Stimulated activated memory B cell treated with anti-CD40 and anti-IgM and Interleukin-4, amounts not matched to agents 10 μg/mL and 1 μg/mL and 100 μg/mL, for 72 hours (primary cell): ENCODE measurements at regions not wholly inside any gene's neighbourhood (a gene's known extent, or its start where the extent isn't known, plus 50 kb on each side); places are given as distances from the start of the nearest gene placed in this dataset.
A peak's percentile ranks its signal among the peaks of the same experiment; 100 is the strongest.

Experiments
- ATAC-seq: fragments of 150-1000 bp; cut with Tn5 transposase; 2 replicates; pipeline ENCODE4 v1.10.0; 2021
- H3K27ac Mint-ChIP-seq: one replicate; pipeline ENCODE4 v1.8.0; 2022; ENCODE audit warnings: mild to moderate bottlenecking, mixed read lengths
- H3K27me3 Mint-ChIP-seq: one replicate; pipeline ENCODE4 v1.8.0; 2022; ENCODE audit warnings: mixed read lengths
- H3K36me3 Mint-ChIP-seq: one replicate; pipeline ENCODE4 v1.8.0; 2022; ENCODE audit warnings: mixed read lengths
- H3K4me1 Mint-ChIP-seq: one replicate; pipeline ENCODE4 v1.8.0; 2022; ENCODE audit warnings: mixed read lengths
- H3K4me3 Mint-ChIP-seq: one replicate; pipeline ENCODE4 v1.8.0; 2022; ENCODE audit warnings: mild to moderate bottlenecking, moderate library complexity, mixed read lengths
- H3K9me3 Mint-ChIP-seq: one replicate; pipeline ENCODE4 v1.8.0; 2022; ENCODE audit warnings: mixed read lengths

- ATAC-seq, result no peak
- no peaks in the 10 kb centered on the region for H3K4me1 Mint-ChIP-seq
- H3K27ac Mint-ChIP-seq, result no peak overlapping the region
These were observed 252.5 kb downstream of the SLC6A15 start for GRCh38 chr12:84660139-84660538.

DNA sequence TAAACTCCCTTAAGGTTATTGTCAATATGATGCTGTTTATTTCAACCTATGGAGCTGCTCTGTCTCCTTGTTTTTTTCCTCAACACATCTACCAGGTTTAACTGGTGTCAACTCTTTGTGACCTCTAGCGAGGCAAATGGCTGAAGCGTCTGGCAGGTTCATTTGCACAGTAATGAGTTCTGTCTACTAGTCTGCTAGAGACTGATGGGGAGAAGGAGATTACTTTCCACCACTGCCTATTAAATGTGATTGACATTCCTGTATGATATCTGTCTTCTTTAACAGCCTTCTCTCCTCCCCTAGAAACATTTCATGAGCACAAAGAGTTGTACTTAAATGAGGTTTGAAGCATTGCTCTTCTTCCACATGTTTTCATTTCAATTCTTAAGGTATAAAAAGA, 253.7 kb downstream of the SLC6A15 start:
- no peak for ATAC-seq
- H3K9me3 Mint-ChIP-seq, result peaks cover 3% of the 10 kb centered on the region
- H3K27me3 Mint-ChIP-seq, result no peaks in the 10 kb centered on the region
- H3K4me3 Mint-ChIP-seq, result no peak overlapping the region
- H3K4me1 Mint-ChIP-seq, result no peaks in the 10 kb centered on the region
- H3K27ac Mint-ChIP-seq, result no peak overlapping the region
- no peaks in the 10 kb centered on the region for H3K36me3 Mint-ChIP-seq

More at GRCh38 chr12:84660139-84660538, 252.5 kb downstream of the SLC6A15 start:
- Mint-ChIP-seq H3K27me3 (no peaks in the 10 kb centered on the region), H3K4me3 (no peak overlapping the region), H3K9me3 (peaks cover 3% of the 10 kb centered on the region), H3K36me3 (no peaks in the 10 kb centered on the region)

GRCh38 chr12:84656705-84657104, 255.9 kb downstream of the SLC6A15 start:
- ATAC-seq, result no peak
- Mint-ChIP-seq H3K27ac (no peak overlapping the region), H3K9me3 (peaks cover 3% of the 10 kb centered on the region), H3K36me3 (no peaks in the 10 kb centered on the region), H3K4me3 (no peak overlapping the region), H3K4me1 (no peaks in the 10 kb centered on the region), H3K27me3 (no peaks in the 10 kb centered on the region)

DNA sequence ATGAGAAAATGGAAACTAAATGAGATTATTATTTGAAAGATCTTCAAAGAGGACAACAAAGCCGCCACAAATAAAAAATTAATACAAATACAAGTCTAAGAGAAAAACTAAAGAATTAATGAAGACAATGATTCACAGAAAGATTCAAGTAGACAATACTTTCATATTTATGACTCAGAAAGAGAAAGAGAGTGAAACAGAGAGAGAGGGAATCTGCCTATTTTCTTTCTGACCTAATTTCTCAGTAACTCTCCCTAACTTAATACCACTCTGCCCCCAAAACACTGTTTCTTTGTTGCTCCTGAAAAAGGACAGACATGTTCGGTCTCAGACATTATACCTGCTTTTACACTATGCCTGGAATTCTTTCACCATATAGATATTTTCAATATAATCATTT, 259.1 kb downstream of the SLC6A15 start:
- Mint-ChIP-seq H3K36me3 (no peaks in the 10 kb centered on the region), H3K27ac (no peak overlapping the region), H3K9me3 (no peaks in the 10 kb centered on the region), H3K4me3 (no peak overlapping the region), H3K4me1 (no peaks in the 10 kb centered on the region), H3K27me3 (no peaks in the 10 kb centered on the region)
- ATAC-seq, result no peak

DNA sequence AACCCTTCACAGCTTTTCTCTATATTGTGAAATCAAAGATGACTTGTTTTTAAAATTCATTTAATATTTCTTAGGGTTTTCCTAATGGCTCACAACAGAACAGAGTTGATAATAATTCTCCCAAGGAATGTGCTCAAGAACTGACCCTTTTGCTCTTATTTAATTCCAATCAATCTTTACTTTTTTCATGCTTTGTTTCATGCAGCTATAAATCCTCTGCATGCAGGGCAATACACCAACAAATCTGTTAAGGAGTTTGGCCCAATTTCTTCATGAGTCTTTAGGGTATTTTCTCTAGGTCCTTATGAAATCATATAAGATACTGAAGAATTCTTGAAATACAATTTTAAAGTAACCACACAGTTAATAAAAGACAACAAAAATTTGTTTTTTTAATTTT, 264.2 kb downstream of the SLC6A15 start:
- H3K36me3 Mint-ChIP-seq, result no peaks in the 10 kb centered on the region
- H3K27ac Mint-ChIP-seq, result no peak overlapping the region
- no peak overlapping the region for H3K4me3 Mint-ChIP-seq
- ATAC-seq, result no peak
- H3K9me3 Mint-ChIP-seq, result no peaks in the 10 kb centered on the region
- H3K4me1 Mint-ChIP-seq, result no peaks in the 10 kb centered on the region
- H3K27me3 Mint-ChIP-seq, result no peaks in the 10 kb centered on the region

DNA sequence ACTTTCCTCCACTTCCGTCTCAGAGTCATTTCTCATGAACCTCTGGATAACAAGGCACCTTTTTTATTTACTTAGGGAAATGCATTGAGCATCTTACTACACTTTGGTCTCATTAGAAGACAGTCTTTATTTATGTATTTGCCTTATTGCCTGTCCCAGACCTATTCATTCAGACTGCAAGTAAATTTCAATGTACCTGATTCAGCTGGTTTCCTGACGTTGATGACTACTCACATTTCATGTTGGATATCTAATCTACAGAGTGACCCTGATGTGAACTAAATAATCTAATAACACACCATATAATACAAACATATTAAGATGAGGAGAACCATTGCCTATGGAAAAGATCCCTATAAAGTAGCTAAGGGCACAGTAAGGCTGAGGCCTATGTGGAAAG, 267.7 kb downstream of the SLC6A15 start:
- Mint-ChIP-seq H3K4me1 (no peaks in the 10 kb centered on the region), H3K9me3 (no peaks in the 10 kb centered on the region), H3K36me3 (no peaks in the 10 kb centered on the region), H3K4me3 (no peak overlapping the region), H3K27me3 (no peaks in the 10 kb centered on the region), H3K27ac (no peak overlapping the region)
- ATAC-seq, result no peak

- H3K27ac Mint-ChIP-seq, result no peak overlapping the region
- no peaks in the 10 kb centered on the region for H3K27me3 Mint-ChIP-seq
- ATAC-seq, result no peak
- H3K36me3 Mint-ChIP-seq, result no peaks in the 10 kb centered on the region
- H3K4me1 Mint-ChIP-seq, result no peaks in the 10 kb centered on the region
- no peaks in the 10 kb centered on the region for H3K9me3 Mint-ChIP-seq
- no peak overlapping the region for H3K4me3 Mint-ChIP-seq
These were observed 268.6 kb downstream of the SLC6A15 start for GRCh38 chr12:84643993-84644392.

GRCh38 chr12:84641940-84642545, 270.6 kb downstream of the SLC6A15 start:
- H3K4me1 Mint-ChIP-seq, result no peaks in the 10 kb centered on the region
- no peaks in the 10 kb centered on the region for H3K9me3 Mint-ChIP-seq
- H3K36me3 Mint-ChIP-seq, result no peaks in the 10 kb centered on the region
- H3K27ac Mint-ChIP-seq, result no peak overlapping the region
- no peak for ATAC-seq
- no peak overlapping the region for H3K4me3 Mint-ChIP-seq
- no peaks in the 10 kb centered on the region for H3K27me3 Mint-ChIP-seq

GRCh38 chr12:84638811-84639368, 273.7 kb downstream of the SLC6A15 start:
- Mint-ChIP-seq H3K36me3 (no peaks in the 10 kb centered on the region), H3K4me1 (no peaks in the 10 kb centered on the region), H3K9me3 (no peaks in the 10 kb centered on the region), H3K27ac (no peak overlapping the region), H3K27me3 (no peaks in the 10 kb centered on the region), H3K4me3 (no peak overlapping the region)
- ATAC-seq, result no peak

DNA sequence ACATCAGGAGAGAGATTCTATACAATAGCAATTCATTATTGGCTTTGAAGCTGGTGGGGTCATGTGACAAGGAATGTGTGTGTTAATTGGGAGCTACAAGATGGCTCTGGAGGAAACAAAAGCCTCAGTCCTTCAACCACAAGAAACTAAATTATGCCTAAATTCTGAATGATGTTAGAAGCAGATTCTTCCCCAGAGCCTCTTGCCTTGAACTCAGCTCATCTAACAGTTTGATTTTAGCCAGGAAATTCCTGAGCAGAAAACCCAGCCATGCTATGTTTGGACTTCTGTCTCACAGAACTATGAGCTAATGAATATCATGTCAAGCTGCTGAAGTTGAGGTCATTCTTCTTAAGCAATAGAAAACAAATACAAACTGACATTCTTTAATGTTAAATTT, 274.7 kb downstream of the SLC6A15 start:
- Mint-ChIP-seq H3K36me3 (no peaks in the 10 kb centered on the region), H3K4me1 (no peaks in the 10 kb centered on the region), H3K9me3 (no peaks in the 10 kb centered on the region), H3K27me3 (no peaks in the 10 kb centered on the region), H3K4me3 (no peak overlapping the region), H3K27ac (no peak overlapping the region)
- no peak for ATAC-seq

DNA sequence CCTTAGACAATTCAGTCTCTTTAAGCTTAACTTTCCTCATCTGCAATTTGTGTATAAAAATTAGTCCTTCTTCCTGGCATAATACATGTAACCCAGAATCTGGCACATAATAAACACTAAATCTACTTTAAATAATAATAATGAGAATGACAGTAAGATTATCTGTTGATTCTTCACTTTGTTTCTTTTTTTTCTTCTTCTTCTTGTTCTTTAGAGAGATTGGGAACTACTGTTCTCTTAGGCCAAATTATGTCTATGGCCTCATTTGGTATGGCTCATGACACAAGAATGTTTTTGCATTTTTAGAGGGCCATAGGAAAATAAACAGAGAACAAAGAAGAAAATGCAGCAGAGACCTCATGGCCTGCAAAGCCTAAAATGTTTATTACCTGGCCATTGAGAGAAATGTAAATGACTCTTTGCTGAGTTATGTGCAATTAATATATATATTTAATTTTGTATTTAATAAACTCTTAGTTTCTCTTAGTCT, 275.8 kb downstream of the SLC6A15 start:
- no peak overlapping the region for H3K27ac Mint-ChIP-seq
- H3K4me3 Mint-ChIP-seq, result no peak overlapping the region
- no peaks in the 10 kb centered on the region for H3K36me3 Mint-ChIP-seq
- no peaks in the 10 kb centered on the region for H3K27me3 Mint-ChIP-seq
- no peak for ATAC-seq
- no peaks in the 10 kb centered on the region for H3K9me3 Mint-ChIP-seq
- no peaks in the 10 kb centered on the region for H3K4me1 Mint-ChIP-seq

- H3K4me3 Mint-ChIP-seq, result no peak overlapping the region
- no peaks in the 10 kb centered on the region for H3K4me1 Mint-ChIP-seq
- H3K9me3 Mint-ChIP-seq, result no peaks in the 10 kb centered on the region
- no peaks in the 10 kb centered on the region for H3K36me3 Mint-ChIP-seq
- no peaks in the 10 kb centered on the region for H3K27me3 Mint-ChIP-seq
- H3K27ac Mint-ChIP-seq, result no peak overlapping the region
- ATAC-seq, result no peak
These were observed 278.1 kb downstream of the SLC6A15 start for GRCh38 chr12:84634526-84634925.

GRCh38 chr12:84632556-84632955, 280.0 kb downstream of the SLC6A15 start:
- H3K4me1 Mint-ChIP-seq, result no peaks in the 10 kb centered on the region
- no peak overlapping the region for H3K4me3 Mint-ChIP-seq
- ATAC-seq, result no peak
- H3K9me3 Mint-ChIP-seq, result no peaks in the 10 kb centered on the region
- no peak overlapping the region for H3K27ac Mint-ChIP-seq
- H3K36me3 Mint-ChIP-seq, result no peaks in the 10 kb centered on the region
- H3K27me3 Mint-ChIP-seq, result no peaks in the 10 kb centered on the region

DNA sequence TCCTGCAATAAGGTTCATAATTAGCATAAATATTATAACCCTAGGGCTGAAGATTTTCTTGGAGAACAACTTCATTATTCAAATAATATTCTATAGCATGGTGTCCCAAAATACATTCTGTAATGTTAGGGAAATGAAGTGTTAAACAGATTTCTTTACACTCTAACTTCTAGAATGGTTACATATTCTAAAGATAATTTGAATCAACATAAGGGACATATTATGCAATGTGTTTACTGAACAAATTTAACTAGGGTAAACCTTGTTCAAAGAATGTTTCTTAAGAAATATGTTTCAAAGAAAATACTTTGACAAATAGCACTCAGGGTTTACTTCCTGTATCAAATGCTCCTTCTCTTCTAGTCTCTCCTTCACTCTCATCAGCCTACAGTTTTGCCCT, 281.6 kb downstream of the SLC6A15 start:
- no peaks in the 10 kb centered on the region for H3K27me3 Mint-ChIP-seq
- H3K9me3 Mint-ChIP-seq, result no peaks in the 10 kb centered on the region
- no peak overlapping the region for H3K4me3 Mint-ChIP-seq
- H3K4me1 Mint-ChIP-seq, result no peaks in the 10 kb centered on the region
- H3K36me3 Mint-ChIP-seq, result no peaks in the 10 kb centered on the region
- ATAC-seq, result no peak
- H3K27ac Mint-ChIP-seq, result no peak overlapping the region

GRCh38 chr12:84627593-84627992, 285.0 kb downstream of the SLC6A15 start:
- H3K4me3 Mint-ChIP-seq, result no peak overlapping the region
- H3K9me3 Mint-ChIP-seq, result no peaks in the 10 kb centered on the region
- ATAC-seq, result peak; percentile 31
- no peak overlapping the region for H3K27ac Mint-ChIP-seq
- no peaks in the 10 kb centered on the region for H3K27me3 Mint-ChIP-seq
- no peaks in the 10 kb centered on the region for H3K36me3 Mint-ChIP-seq
- no peaks in the 10 kb centered on the region for H3K4me1 Mint-ChIP-seq

GRCh38 chr12:84624601-84625000, 288.0 kb downstream of the SLC6A15 start:
- ATAC-seq, result no peak
- Mint-ChIP-seq H3K4me1 (no peaks in the 10 kb centered on the region), H3K27me3 (no peaks in the 10 kb centered on the region)

More at GRCh38 chr12:84624601-84625000, 288.0 kb downstream of the SLC6A15 start:
- H3K9me3 Mint-ChIP-seq, result no peaks in the 10 kb centered on the region
- H3K4me3 Mint-ChIP-seq, result no peak overlapping the region
- H3K27ac Mint-ChIP-seq, result no peak overlapping the region
- no peaks in the 10 kb centered on the region for H3K36me3 Mint-ChIP-seq
